ENCODE measurements at regions not wholly inside any gene's neighbourhood (a gene's known extent, or its start where the extent isn't known, plus 50 kb on each side); places are given as distances from the start of the nearest gene placed in this dataset.
"Not testable (repeated sequence)": the region's sequence is repeated elsewhere in the genome, so short reads cannot be mapped to it uniquely, and the experiment has no call there.

- Histone ChIP-seq H3K9me3 (ENCODE audit: control extremely low read depth in 1 of 3, control insufficient read depth in 2 of 3, insufficient read depth in 1 of 3, low read length in 2 of 3) (no peaks in the 10 kb centered on the region), H3K27ac (ENCODE audit: low read length in 2 of 2) (no peak overlapping the region), H2AFZ (ENCODE audit: insufficient read depth, low read depth, low read length, poor library complexity, severe bottlenecking) (no peak overlapping the region), H3K4me2 (replicated peaks; ENCODE audit: low read depth, low read length, poor library complexity, severe bottlenecking) (no peak overlapping the region), H3K4me3 (ENCODE audit: control extremely low read depth in 1 of 5, extremely low read depth in 1 of 5, insufficient read depth in 1 of 5, low read depth in 2 of 5, low read length in 4 of 5) (no peak overlapping the region), H3K4me1 (ENCODE audit: control insufficient read depth in 2 of 2, insufficient read depth in 2 of 2, low read length in 2 of 2) (no peaks in the 10 kb centered on the region), H4K20me1 (ENCODE audit: control insufficient read depth, insufficient read depth, low read length, poor library complexity, severe bottlenecking) (no peaks in the 10 kb centered on the region), H3K36me3 (replicated peaks in 1 of 2; ENCODE audit: control extremely low read depth in 1 of 2, control insufficient read depth in 1 of 2, extremely low read depth in 1 of 2, insufficient read depth in 2 of 2, low read length in 1 of 2) (no peaks in the 10 kb centered on the region), H3K79me2 (ENCODE audit: control insufficient read depth, insufficient read depth, low read length) (no peaks in the 10 kb centered on the region), H3K9ac (ENCODE audit: low read length) (no peak overlapping the region), H3K27me3 (replicated peaks in 1 of 4; ENCODE audit: control extremely low read depth in 1 of 4, control insufficient read depth in 3 of 4, insufficient read depth in 4 of 4, low read length in 3 of 4) (no peaks in the 10 kb centered on the region)
- no peaks in the 10 kb centered on the region for H3K4me1 Mint-ChIP-seq
- H3K27ac Mint-ChIP-seq: no peak overlapping the region
- WGBS (ENCODE audit: insufficient coverage): 69% methylated on average over 5 of the region's 5 CpGs
- no peaks in the 10 kb centered on the region for H3K9me3 Mint-ChIP-seq (ENCODE audit: insufficient read depth)
- intact Hi-C loops (cut with micrococcal nuclease): no loop called here
- no peak overlapping the region for H3K4me3 Mint-ChIP-seq
- DNase-seq (no peak), ATAC-seq (ENCODE audit: low read depth) (no peak)
- no peak for TF ChIP-seq CTCF (IDR thresholded peaks at IDR 0.05)
- no peak for TF ChIP-seq EZH2 (IDR thresholded peaks at IDR 0.05; ENCODE audit: borderline replicate concordance, insufficient read depth, low read depth, low read length, poor library complexity, severe bottlenecking)
- POLR2A ChIA-PET: no interaction called here
- H3K27me3 Mint-ChIP-seq: peaks cover 3% of the 10 kb centered on the region
- CTCF ChIA-PET: no interaction called here
These were observed 108.6 kb upstream of the TEKT4 start for GRCh38 chr2:94762600-94762999.

- no peaks in the 10 kb centered on the region for H3K9me3 Mint-ChIP-seq (ENCODE audit: insufficient read depth)
- Histone ChIP-seq H3K79me2 (ENCODE audit: control insufficient read depth, insufficient read depth, low read length) (no peaks in the 10 kb centered on the region), H3K4me1 (ENCODE audit: control insufficient read depth in 2 of 2, insufficient read depth in 2 of 2, low read length in 2 of 2) (no peaks in the 10 kb centered on the region), H3K9me3 (ENCODE audit: control extremely low read depth in 1 of 3, control insufficient read depth in 2 of 3, insufficient read depth in 1 of 3, low read length in 2 of 3) (no peaks in the 10 kb centered on the region), H3K36me3 (replicated peaks in 1 of 2; ENCODE audit: control extremely low read depth in 1 of 2, control insufficient read depth in 1 of 2, extremely low read depth in 1 of 2, insufficient read depth in 2 of 2, low read length in 1 of 2) (no peaks in the 10 kb centered on the region), H4K20me1 (ENCODE audit: control insufficient read depth, insufficient read depth, low read length, poor library complexity, severe bottlenecking) (no peaks in the 10 kb centered on the region), H2AFZ (ENCODE audit: insufficient read depth, low read depth, low read length, poor library complexity, severe bottlenecking) (no peak overlapping the region), H3K9ac (ENCODE audit: low read length) (no peak overlapping the region), H3K27ac (ENCODE audit: low read length in 2 of 2) (no peak overlapping the region), H3K4me3 (ENCODE audit: control extremely low read depth in 1 of 5, extremely low read depth in 1 of 5, insufficient read depth in 1 of 5, low read depth in 2 of 5, low read length in 4 of 5) (no peak overlapping the region), H3K4me2 (replicated peaks; ENCODE audit: low read depth, low read length, poor library complexity, severe bottlenecking) (no peak overlapping the region), H3K27me3 (replicated peaks in 1 of 4; ENCODE audit: control extremely low read depth in 1 of 4, control insufficient read depth in 3 of 4, insufficient read depth in 4 of 4, low read length in 3 of 4) (no peaks in the 10 kb centered on the region)
- WGBS (ENCODE audit: insufficient coverage): 91% methylated on average over 6 of the region's 6 CpGs
- no peak overlapping the region for H3K4me3 Mint-ChIP-seq
- no peaks in the 10 kb centered on the region for H3K4me1 Mint-ChIP-seq
- DNase-seq: no peak
- peaks cover 3% of the 10 kb centered on the region for H3K27me3 Mint-ChIP-seq
- no peak overlapping the region for H3K27ac Mint-ChIP-seq
- intact Hi-C loops (cut with micrococcal nuclease): no loop called here
- TF ChIP-seq CTCF (IDR thresholded peaks at IDR 0.05) (no peak), EZH2 (IDR thresholded peaks at IDR 0.05; ENCODE audit: borderline replicate concordance, insufficient read depth, low read depth, low read length, poor library complexity, severe bottlenecking) (no peak)
- ATAC-seq (ENCODE audit: low read depth): no peak
- ChIA-PET CTCF (no interaction called here), POLR2A (no interaction called here)
These were observed 107.9 kb upstream of the TEKT4 start for GRCh38 chr2:94763318-94763717.

GRCh38 chr2:94764331-94764730 is 106.9 kb upstream of the TEKT4 start:
- H3K4me3 ChIP-seq (ENCODE audit: control extremely low read depth in 1 of 5, extremely low read depth in 1 of 5, insufficient read depth in 1 of 5, low read depth in 2 of 5, low read length in 4 of 5); ATAC-seq (ENCODE audit: low read depth); H3K4me1 ChIP-seq (ENCODE audit: control insufficient read depth in 2 of 2, insufficient read depth in 2 of 2, low read length in 2 of 2); intact Hi-C loops (cut with micrococcal nuclease); H3K4me1 Mint-ChIP-seq; H2AFZ ChIP-seq (ENCODE audit: insufficient read depth, low read depth, low read length, poor library complexity, severe bottlenecking); H3K27ac Mint-ChIP-seq; H3K79me2 ChIP-seq (ENCODE audit: control insufficient read depth, insufficient read depth, low read length); H3K27me3 Mint-ChIP-seq; H3K27ac ChIP-seq (ENCODE audit: low read length in 2 of 2); POLR2A ChIA-PET; H3K4me2 ChIP-seq (replicated peaks; ENCODE audit: low read depth, low read length, poor library complexity, severe bottlenecking); H3K27me3 ChIP-seq (replicated peaks in 1 of 4; ENCODE audit: control extremely low read depth in 1 of 4, control insufficient read depth in 3 of 4, insufficient read depth in 4 of 4, low read length in 3 of 4); H3K36me3 ChIP-seq (replicated peaks in 1 of 2; ENCODE audit: control extremely low read depth in 1 of 2, control insufficient read depth in 1 of 2, extremely low read depth in 1 of 2, insufficient read depth in 2 of 2, low read length in 1 of 2); H3K9me3 Mint-ChIP-seq (ENCODE audit: insufficient read depth); CTCF ChIA-PET; H4K20me1 ChIP-seq (ENCODE audit: control insufficient read depth, insufficient read depth, low read length, poor library complexity, severe bottlenecking); H3K9ac ChIP-seq (ENCODE audit: low read length); H3K4me3 Mint-ChIP-seq; DNase-seq; H3K9me3 ChIP-seq (ENCODE audit: control extremely low read depth in 1 of 3, control insufficient read depth in 2 of 3, insufficient read depth in 1 of 3, low read length in 2 of 3): not testable (repeated sequence)
- WGBS (ENCODE audit: insufficient coverage): 80% methylated on average over 1 of the region's 3 CpGs
